LoVo (cell line): ENCODE measurements at regions not wholly inside any gene's neighbourhood (a gene's known extent, or its start where the extent isn't known, plus 50 kb on each side); places are given as distances from the start of the nearest gene placed in this dataset.
A peak's percentile ranks its signal among the peaks of the same experiment; 100 is the strongest.
"Not testable (repeated sequence)": the region's sequence is repeated elsewhere in the genome, so short reads cannot be mapped to it uniquely, and the experiment has no call there.

ENCODE experiments used
- DNase-seq: peaks from one replicate; pipeline ENCODE4 v3.0.0-alpha.2; 2016; ENCODE audit warnings: low spot score

DNA sequence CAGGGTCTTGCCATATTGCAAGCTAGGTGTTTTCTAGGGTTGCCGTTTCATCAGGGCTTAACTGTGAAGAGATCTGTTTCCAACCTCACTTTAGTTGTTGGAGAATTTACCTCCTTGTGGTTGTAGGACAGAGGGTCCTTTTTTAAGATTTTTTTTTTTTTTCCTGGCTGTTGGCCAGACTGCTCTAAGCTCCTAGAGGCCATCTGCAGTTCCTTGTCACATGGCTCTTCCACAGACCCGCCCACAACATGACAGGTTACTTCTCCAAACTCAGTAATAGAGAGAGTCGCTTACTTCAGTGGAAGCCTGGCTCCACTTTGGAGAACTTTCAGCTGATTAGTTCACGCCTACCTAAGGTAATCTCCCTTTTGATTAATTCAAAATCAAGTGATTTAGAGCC is 543.7 kb downstream of the DMRTA1 start:
- no peak for DNase-seq

DNA sequence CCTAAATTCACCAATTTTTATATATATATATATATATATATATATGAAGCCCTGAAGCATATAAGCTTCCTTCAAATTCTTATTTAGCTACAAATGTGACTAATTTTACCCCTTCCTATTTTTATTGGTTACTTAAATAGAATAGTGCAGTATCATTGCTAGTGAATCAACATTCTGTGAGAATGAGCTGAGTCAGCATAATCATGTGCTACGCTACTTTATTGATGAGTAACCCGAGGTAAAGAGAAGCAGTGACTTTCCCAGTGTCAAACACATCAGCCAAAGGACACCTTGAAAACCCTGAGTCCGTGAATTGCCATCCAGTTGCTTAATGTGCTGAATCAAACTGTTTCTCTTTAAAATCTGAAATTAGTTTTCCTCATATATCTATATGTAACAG is 546.2 kb downstream of the DMRTA1 start:
- no peak for DNase-seq

DNA sequence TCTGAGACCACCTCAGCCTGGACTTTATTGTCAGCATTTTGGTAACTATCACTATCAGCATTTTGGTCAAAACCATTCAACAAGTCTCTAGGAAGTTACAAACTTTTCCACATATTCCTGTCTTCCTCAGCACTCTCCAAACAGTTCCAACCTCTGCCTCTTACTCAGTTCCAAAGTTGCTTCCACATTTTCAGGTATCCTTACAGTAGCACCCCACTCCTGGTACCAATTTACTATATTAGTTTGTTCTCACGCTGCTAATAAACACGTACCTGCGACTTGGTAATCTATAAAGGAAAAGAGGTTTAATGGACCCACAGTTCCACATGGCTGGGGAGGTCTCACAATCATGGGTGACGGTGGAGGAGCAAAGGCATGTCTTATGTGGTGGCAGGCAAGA is 551.3 kb downstream of the DMRTA1 start:
- DNase-seq, result no peak

DNA sequence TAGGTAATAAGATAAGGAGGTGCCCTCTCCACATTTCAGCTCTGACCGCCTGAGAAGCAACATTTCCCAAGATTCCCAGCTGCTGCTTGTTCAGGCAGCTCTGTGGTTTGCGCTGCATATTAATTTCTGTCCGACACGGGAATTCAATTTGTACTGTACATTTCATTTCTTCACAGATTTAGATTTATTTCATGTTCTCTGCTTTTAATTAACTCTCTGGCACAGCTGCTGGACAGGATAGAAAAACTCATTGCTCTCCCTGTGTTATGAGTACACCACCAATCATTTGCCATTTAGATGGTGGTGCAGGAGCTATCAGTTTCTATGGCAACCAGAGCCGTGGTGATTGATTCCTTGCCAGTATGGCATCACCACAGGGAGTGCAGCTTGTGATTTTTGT is 558.5 kb downstream of the DMRTA1 start:
- DNase-seq, result no peak

DNA sequence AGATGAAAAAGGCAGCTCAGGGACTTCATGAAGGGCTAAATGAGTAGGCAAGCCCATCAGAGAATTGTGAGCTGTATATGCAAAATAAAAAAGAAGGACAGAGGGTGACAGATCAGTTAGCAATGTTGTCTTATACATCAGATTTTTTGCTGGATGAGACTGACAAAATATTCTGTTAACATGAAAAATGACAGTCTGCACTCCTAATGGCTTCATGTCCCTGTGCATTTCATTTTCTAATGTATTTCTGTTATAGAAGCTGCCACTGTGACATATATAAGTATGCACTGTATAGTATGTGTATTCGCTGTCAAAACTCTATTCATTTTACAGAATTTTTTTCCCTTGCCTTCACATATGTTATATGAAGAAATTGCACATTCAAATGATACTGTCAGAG is 559.5 kb downstream of the DMRTA1 start:
- no peak for DNase-seq

DNA sequence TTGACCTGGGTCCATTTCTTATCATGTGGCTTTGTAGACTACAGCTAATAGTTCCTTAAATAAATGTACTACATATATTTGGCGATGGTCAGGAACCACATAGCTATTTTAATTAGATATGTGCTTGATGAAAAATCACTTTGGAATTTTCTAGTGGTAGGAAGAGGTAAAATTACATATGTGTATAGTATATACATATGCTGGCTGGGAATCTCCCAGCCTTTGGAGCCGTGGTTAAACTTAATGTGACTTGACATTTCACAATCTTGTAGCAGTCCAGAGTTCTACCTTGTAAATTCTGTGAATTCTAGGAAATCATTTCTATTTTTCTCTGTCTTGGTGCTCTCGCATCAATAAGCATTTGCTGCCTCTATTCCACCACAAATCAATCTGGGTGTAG is 565.0 kb downstream of the DMRTA1 start:
- DNase-seq, result no peak

DNA sequence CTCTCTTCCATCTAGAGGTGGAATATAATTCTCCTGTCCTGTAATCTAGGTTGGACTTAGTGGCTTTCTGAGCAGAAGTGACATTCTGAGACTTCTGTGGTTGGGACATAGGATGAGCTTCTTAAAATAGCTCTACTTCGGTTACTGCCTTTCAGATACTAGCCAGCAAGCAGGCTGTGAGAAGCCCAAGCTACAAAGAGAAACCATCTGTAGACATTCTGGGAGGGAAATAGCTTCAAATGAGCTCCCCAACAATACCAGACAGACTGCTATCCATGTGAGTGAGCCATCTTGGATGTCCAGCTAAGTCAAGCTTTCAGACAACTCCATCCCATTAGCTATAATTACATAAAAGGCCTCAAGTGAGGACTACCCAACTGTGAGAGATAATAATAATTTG is 568.9 kb downstream of the DMRTA1 start:
- no peak for DNase-seq

DNA sequence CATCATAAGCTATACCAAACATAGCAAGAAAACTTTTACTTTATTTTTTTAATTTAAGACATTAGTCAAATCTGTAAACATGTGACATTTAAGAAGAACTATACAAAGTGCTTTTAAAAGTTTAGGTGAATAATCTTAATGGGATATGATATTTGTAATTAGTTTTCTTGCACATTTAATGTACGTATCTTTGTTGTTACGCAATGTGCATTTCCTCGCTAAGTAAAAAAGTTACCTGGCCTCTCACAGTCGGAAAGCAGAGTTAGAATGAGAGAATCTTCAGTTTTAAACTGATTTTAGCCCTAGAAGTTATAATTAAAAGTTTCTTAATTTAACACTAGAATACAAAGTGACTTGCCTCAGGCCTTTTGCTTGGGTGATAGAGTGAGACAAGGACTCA is 589.8 kb downstream of the DMRTA1 start:
- DNase-seq, result no peak

DNA sequence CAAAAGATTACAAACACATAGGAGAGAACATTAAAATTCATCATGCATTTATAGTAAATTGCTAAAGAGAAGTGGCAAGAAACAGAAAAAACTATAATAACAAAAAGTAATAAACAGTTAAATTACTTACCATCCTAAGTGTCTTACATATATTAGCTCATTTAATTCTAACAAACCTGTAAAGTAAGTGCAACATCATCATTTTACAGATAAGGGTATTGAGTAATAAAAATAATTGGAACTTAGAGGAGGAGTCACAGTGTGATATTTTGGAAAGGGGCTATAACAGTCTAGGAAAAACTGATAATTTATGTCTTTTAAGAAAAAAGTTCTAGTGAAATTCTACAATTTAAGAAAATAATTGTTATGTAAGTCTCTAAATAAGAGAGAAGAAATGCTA is 592.8 kb downstream of the DMRTA1 start:
- no peak for DNase-seq

DNA sequence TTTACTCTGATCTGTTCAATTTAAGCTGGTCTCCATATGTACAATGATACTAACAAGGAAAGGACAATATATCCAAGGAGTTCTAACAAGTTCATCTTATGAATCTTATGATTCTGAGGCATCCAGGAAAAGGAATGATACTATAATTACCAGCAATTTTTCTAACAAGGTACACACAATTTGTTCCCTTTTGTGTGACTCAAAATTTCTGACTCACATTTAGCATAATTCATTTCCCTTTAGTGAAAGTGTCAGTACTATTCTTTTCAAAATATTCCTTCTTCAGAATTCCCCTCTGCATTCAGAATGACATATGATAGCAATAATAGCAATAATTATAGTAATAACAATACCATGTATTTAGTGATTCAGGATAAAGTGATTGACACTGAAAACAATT is 594.8 kb downstream of the DMRTA1 start:
- no peak for DNase-seq

DNA sequence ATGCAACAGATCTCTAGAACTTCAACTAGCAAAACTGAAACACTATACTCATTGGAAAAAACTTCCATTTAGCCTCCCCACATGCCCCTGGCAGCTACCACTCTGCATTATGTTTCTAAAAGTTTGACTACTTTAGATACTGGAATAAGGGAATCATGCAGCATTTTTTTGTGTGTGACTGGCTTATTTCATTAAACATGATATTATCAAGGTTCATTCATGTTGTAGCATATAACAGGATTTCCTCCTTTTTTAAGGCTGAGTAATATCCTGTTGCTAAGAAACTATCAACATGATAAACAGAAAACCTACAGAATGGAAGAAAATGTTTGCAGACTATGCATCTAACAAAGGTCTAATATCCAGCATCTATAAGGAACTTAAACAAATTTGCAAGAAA is 597.9 kb downstream of the DMRTA1 start:
- no peak for DNase-seq

DNA sequence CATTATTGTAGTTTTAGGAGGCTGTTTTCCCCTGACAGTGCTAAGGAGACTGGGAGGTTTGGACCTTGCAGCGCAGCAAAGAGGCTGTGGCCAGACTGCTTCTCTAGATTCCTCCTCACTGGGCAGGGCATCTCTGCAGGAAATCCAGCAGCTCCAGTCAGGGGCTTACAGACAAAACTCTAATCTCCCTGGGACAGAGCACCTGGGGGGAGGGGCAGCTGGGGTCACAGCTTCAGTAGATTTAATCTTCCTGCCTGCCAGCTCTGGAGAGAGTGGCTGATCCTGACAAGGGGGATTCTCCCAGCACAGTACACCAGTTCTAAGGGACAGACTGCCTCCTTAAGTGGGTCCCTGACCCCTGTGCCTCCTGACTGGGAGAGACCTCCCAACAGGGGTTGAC is 599.4 kb downstream of the DMRTA1 start:
- DNase-seq, result not testable (repeated sequence)

DNA sequence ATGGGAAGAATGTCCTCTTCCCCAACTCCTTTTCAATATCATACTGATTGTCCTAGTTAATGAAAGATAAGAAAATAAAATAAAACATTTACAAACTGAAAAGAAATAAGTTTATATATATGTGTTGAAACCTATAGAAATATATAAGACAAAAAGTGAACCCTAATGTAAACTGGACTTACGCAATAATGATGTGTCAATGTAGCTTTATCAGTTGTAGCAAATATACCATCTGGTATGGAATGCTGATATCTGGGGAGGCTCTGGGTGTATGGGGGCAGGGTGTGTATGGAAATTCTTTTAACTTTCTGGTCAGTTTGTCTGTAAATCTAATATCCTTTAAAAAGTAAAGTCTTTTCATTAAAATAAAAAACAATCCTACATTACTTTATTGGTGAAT is 603.9 kb downstream of the DMRTA1 start:
- no peak for DNase-seq

DNA sequence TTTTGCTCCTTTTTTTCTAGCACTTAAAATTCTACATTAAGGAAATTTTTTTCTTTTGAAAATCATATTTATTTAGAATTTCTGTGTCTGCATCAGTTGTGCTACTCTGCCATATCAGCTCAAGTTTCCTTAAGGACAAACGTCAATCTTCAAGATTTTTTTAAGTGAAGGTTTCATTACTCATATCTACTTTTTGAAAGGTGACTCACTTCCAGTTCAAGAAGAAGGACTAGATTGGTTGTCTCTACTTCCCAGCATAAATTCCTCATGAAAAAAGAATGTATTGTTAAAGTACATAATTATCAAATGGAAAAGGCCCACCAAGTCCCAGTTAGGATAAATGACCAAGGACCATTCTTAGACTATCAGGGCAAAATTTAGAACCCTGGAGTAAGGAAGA is 626.5 kb downstream of the DMRTA1 start:
- DNase-seq, result no peak

DNA sequence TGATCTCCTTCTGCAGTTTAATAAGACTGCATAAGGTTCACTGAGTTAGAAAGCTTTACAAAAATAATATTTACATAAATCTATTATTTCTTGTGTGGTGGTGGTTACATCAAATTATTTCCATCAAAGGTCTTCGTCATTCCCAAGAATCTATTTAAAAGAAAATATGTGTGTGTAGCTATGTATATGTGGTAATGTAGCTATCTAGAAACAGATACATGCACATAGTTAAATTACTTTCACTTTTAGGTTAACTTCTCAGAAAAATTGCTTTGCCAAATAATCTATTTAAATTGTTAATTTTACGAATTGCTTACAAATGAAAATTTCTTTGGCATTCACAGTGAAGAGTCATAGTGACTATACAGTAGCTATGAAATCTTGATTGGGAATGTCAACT is 633.2 kb downstream of the DMRTA1 start:
- no peak for DNase-seq

DNA sequence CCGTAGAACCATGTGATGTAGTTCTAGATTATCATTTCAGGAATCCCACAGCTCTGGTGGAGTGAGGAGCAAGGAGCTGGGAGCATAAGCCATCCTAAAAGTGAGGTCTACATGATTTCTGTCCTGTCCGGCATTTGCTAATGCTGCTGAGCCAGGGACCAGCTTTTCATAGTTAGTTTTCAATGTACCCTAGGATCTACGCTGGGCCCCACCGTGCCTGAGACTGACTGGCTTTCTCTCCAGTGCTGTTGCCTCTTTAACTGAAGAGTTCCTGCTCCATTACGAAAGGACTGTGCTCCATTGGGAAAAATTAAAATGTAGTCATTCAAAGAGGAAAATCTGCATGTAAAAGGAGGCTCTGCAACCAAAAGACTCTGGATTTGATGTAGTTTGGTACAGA is 634.8 kb downstream of the DMRTA1 start:
- DNase-seq, result no peak

DNA sequence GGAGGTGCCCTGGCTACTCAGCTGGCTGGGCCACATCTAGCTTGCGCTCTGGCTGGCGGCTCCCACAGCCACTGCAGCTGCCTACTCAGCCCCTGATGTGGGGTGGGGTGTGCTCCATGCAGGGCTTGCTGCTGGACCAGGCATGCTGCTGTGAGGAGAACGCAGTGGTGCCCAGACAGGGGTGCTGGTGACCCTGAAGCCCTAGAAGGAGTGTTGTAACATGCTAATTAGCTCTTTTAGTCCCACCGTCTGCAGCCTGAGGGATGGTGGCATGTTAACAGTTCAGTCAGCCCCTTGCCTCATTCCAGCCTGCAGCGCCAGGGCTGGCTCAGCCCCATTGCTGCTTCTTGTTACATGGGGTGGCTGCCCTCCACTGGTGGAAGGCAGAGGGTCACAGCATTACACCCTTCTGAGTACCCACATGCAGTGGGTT is 642.3 kb downstream of the DMRTA1 start:
- DNase-seq, result no peak

DNA sequence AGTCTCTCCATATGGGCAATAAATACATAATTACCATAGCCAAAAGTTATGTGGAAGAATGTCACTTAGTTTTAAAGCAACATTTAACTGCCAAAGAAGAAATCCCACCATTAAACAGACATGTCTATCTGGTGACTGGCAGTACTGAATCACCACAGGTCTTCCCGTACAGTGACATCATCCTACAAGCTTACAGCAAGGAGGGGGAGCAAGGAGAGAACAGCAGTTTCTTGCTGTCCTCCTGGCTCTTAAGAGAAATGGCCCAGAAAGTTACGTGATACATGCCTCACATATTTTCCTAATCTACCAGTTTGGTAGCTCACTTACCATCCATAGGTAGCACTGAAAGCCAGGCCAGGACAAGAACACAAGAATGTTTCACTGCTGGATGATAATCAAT is 671.0 kb downstream of the DMRTA1 start:
- DNase-seq, result no peak

DNA sequence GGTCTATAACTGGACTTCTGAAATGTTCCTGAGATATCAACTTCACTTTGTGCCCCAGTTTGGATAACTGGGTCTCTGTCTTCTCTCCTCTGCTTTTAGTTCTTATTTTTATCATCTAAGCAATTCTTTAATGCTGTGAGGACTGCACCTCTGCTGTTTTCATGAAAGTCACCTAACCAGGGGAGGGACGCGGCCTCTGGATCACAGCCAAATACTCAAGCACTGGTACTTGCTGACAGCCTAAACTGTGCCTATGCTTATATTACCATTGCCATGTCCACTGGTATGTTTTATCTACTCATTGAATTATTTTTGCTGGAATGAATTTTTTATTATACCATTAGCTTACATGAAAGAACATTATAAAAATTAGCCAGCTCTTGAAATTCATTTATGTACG is 674.0 kb downstream of the DMRTA1 start:
- no peak for DNase-seq

DNA sequence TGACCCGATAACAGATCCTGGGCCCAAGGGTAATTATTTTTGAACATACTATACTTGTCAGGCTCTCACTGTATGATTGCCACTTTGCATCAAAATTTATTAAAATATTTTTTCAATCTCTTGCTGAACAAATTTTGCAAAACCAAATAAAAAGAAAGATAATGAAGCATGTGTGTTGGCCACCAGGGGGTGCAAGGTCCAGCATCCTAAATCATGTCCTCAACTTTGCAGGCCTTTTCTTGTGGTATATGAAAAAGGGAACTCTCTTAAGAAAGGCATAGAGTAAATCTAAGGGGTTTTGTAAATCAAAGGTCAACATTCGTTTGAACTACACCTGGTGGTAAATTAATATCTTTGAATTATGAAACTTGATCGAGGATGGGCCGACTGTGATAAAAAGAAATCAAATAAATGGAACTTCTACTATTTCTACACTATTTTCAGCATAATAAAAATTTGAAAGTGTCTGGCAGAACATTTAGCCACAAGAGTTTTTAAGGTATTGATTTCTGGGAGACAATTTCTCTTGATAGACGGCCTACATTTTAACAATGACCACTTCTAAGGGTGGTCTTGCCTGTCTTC is 676.5 kb downstream of the DMRTA1 start:
- DNase-seq, result peak; percentile 27

DNA sequence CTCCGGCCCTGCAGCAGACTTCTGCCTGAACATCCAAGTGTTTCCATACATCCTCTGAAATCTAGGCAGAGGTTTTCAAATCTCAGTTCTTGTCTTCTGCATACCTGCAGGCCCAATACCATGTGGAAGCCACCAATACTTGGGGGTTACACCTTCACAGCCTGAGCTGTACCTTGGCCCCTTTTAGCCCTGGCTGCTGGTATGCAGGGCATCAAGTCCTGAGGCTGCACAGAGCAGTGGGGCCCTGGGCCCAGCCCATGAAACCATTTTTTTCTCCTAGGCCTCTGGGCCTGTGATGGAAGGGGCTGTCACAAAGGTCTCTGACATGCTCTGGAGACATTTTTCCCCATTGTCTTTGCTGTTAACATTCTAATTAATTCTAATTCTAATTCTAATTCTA is 680.6 kb downstream of the ELAVL2 start:
- no peak for DNase-seq

DNA sequence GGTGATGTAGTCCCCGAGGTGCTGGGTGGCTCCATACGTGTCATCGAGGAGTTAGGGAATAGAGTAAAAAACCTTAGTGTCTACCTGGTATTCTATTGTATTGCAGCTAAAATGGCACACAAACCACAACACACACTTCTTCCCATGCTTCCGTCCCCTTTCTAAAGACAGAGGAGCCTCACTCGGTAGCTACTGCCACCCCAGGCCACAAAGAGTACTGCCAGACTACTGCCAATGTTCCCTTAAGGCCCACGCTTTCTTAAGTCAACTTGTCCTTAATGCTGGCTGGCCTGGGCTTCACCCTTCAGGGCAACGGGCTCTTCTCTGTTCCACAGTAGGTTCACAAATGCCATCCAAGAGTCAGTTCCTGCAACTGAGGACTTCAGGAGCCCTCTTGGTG is 673.0 kb downstream of the ELAVL2 start:
- DNase-seq, result no peak

DNA sequence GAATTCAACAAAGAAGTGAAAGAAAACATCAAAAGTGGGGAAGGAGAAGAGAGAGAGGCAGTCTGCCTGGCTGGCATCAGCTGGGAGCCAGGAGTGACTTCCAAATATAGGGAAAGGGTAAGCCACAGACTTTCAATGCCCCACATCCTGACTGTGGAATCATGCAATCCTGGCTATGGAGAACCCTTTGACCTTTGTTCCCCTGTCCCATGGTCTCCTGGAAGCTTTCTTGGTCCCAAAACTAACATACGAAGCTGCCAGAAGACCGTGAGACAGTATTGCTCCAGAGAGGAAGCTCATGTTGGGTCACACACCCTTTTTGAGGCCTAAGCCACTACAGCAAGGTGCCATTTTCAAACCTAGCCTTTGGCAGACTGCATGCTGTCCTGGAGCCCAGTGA is 665.5 kb downstream of the ELAVL2 start:
- no peak for DNase-seq

DNA sequence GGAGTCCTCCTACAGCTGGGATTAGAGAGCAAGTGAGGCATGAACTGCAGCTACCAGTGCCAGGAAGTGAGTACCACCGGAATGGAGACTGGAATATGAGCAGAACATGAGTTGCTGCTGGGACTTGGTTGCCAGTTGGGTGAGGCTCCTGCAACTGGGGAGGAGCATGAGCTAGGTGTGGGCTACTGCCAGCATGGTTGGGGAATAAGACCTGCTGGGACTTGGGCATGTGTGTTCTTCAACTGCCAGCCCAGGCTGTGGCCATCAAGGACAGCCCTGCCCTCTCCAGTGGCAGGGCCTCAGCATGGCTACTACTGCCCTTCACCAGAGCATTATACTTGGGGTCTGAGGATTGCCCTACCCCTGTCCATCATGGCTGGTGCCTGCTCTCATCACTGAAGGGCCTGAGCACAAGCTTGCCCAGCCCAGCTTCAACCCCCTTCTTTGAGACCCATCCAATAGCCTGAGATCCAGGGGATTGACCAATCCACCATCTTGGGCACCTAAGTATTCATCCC is 665.0 kb downstream of the ELAVL2 start:
- DNase-seq, result no peak

DNA sequence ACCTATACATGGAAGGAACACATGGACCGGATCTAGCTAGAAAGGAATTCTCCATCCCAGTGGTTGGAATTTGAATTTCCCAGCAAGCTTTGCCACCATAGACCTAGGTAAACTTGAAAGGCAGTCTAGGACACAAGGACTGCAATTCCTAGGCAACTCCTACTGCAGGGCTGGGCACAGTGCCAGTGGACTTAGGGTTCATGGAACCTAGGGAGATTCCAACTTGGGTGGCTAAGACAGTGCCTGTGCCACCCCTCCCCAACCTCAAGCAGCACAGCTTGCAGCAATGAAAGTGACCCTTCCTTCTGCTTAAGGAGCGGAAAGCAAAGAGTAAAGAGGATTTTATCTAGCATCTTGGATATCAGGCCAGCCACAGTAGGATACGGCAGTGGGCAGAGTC is 663.3 kb downstream of the ELAVL2 start:
- no peak for DNase-seq
